ENCODE measurements at regions not wholly inside any gene's neighbourhood (a gene's known extent, or its start where the extent isn't known, plus 50 kb on each side); places are given as distances from the start of the nearest gene placed in this dataset.
"Not testable (repeated sequence)": the region's sequence is repeated elsewhere in the genome, so short reads cannot be mapped to it uniquely, and the experiment has no call there.

DNA sequence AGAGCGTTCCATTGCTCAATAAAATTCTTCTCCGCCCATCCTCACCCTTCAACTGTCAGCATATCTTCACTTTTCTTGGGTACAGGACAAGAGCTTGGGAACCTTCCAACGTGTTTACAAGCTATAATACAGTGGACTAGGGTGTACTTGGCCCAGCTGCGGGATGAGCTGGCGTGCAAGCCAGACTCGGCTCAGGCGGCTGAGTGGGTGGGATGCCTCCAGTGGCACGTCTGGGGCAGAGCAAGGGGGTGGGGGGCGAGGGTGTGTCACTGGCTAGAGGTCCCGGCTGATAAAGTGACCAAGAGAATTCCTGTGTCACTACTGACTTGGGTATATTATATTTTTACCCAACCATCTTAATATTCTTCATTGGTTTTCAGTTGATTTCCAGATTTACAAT is 179.7 kb downstream of the EVA1A start:
- Mint-ChIP-seq H3K4me1 (ENCODE audit: low read depth) (no peaks in the 10 kb centered on the region), H3K36me3 (ENCODE audit: insufficient read depth) (no peaks in the 10 kb centered on the region), H3K9me3 (ENCODE audit: low read depth) (peaks cover 5% of the 10 kb centered on the region), H3K4me3 (ENCODE audit: low read depth) (no peak overlapping the region), H3K27me3 (no peaks in the 10 kb centered on the region), H3K27ac (no peak overlapping the region)
- DNase-seq (ENCODE audit: low spot score, unreplicated experiment): no peak
- TF ChIP-seq, protein P1, sequence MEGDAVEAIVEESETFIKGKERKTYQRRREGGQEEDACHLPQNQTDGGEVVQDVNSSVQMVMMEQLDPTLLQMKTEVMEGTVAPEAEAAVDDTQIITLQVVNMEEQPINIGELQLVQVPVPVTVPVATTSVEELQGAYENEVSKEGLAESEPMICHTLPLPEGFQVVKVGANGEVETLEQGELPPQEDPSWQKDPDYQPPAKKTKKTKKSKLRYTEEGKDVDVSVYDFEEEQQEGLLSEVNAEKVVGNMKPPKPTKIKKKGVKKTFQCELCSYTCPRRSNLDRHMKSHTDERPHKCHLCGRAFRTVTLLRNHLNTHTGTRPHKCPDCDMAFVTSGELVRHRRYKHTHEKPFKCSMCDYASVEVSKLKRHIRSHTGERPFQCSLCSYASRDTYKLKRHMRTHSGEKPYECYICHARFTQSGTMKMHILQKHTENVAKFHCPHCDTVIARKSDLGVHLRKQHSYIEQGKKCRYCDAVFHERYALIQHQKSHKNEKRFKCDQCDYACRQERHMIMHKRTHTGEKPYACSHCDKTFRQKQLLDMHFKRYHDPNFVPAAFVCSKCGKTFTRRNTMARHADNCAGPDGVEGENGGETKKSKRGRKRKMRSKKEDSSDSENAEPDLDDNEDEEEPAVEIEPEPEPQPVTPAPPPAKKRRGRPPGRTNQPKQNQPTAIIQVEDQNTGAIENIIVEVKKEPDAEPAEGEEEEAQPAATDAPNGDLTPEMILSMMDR (IDR thresholded peaks at IDR 0.05; ENCODE audit: unreplicated experiment): no peak

DNA sequence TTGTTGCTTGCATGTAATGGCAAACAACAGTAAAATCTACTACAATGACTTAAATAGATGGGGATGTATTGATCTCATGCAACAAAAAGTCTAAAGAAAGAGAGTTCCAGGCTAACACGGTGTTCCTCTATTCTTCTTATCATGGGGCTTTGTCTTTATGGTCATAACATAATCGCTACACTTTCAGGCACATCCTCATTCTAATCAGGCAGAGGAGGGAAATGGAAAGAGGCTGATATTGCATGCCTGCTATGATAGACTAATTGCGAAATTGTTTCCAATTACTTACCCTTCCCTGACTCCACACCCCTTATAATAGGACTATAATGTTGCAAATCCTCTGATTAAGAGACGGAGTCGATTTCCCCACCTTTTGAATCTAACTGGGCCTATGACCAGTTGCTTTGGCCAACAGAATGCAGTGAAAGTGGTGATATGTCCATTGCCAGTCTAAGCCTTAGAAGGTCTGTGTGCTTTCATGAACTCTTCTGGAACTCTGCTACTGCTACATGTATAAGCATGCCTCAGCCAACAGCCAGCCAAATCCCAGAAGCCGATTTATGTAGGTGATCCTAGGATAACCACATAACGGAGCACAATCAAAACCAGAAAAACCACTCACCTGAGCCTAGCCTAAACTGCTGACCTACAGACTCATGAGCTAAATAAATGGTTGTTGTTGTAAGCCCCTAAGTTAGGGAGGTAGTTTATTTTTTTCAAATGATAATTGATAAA is 180.3 kb upstream of the TACR1 start:
- Mint-ChIP-seq H3K4me1 (ENCODE audit: low read depth) (no peaks in the 10 kb centered on the region), H3K27me3 (no peaks in the 10 kb centered on the region), H3K4me3 (ENCODE audit: low read depth) (no peak overlapping the region), H3K27ac (no peak overlapping the region), H3K36me3 (ENCODE audit: insufficient read depth) (no peaks in the 10 kb centered on the region), H3K9me3 (ENCODE audit: low read depth) (no peaks in the 10 kb centered on the region)
- TF ChIP-seq, protein P1 (IDR thresholded peaks at IDR 0.05; ENCODE audit: unreplicated experiment): no peak
- DNase-seq (ENCODE audit: low spot score, unreplicated experiment): no peak

DNA sequence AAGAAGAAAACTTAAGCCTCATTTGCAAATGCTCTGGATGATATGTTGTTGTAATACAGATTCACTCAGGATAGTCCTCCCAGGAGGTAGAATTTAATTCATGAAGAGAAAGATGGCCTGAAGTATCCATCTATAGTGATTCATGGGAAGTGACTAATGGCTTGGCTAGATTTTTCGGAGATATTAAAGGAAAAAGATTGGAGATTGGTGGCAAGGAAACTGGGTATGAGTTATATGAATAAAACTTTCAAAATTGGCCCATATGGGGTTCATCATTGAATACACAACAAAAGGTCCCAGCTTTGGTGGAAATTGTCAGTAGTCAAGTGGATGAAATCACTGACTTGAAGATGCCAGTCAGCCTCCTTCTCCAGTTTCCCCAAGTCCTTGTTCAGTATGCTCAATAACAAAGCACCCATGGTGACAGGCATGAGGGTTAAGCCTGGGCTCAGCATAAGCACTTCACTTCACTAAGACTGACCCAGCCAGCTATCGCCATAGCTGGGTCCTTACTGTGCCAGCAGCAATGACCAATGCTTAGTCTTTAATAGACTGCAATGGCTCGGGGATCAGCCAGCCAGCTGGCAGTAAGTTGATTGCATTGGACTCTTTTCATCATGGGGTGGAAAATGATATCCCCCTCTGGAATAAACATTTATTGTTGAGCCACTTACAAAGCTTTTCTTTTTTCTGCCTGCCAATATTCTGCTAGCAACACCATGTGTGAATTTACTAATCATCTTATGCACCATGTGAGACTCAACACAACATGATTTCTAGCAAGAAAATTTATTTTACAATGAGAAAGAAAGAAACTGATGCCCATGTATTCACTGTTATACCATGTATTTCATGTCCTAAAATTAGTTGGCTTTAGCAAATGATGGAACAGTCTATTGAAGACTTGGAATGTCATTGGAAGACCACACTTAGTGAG is 176.6 kb upstream of the TACR1 start:
- Mint-ChIP-seq H3K9me3 (ENCODE audit: low read depth) (peaks cover 17% of the 10 kb centered on the region), H3K4me3 (ENCODE audit: low read depth) (no peak overlapping the region), H3K27ac (no peak overlapping the region), H3K4me1 (ENCODE audit: low read depth) (no peaks in the 10 kb centered on the region), H3K36me3 (ENCODE audit: insufficient read depth) (peaks cover 1% of the 10 kb centered on the region), H3K27me3 (no peaks in the 10 kb centered on the region)
- DNase-seq (ENCODE audit: low spot score, unreplicated experiment): no peak
- TF ChIP-seq, protein P1 (IDR thresholded peaks at IDR 0.05; ENCODE audit: unreplicated experiment): no peak

GRCh38 chr2:75374414-75374957 is 175.2 kb upstream of the TACR1 start:
- H3K4me1 Mint-ChIP-seq (ENCODE audit: low read depth); H3K36me3 Mint-ChIP-seq (ENCODE audit: insufficient read depth); H3K27ac Mint-ChIP-seq; H3K4me3 Mint-ChIP-seq (ENCODE audit: low read depth); H3K27me3 Mint-ChIP-seq: not testable (repeated sequence)
- H3K9me3 Mint-ChIP-seq (ENCODE audit: low read depth): peaks cover 28% of the 10 kb centered on the region
- peak; percentile 10 for DNase-seq (ENCODE audit: low spot score, unreplicated experiment)

- no peak overlapping the region for H3K27ac Mint-ChIP-seq
- TF ChIP-seq, protein P1 (IDR thresholded peaks at IDR 0.05; ENCODE audit: unreplicated experiment): no peak
- no peak overlapping the region for H3K4me3 Mint-ChIP-seq (ENCODE audit: low read depth)
Observed at GRCh38 chr2:75367401-75367800, 168.1 kb upstream of the TACR1 start.

More at GRCh38 chr2:75367401-75367800, 168.1 kb upstream of the TACR1 start:
- Mint-ChIP-seq H3K4me1 (ENCODE audit: low read depth) (no peaks in the 10 kb centered on the region), H3K36me3 (ENCODE audit: insufficient read depth) (no peaks in the 10 kb centered on the region), H3K9me3 (ENCODE audit: low read depth) (peaks cover 32% of the 10 kb centered on the region), H3K27me3 (no peaks in the 10 kb centered on the region)
- DNase-seq (ENCODE audit: low spot score, unreplicated experiment): no peak

All from progenitor cell of endocrine pancreas (in vitro differentiated cells).